ENCODE measurements at regions not wholly inside any gene's neighbourhood (a gene's known extent, or its start where the extent isn't known, plus 50 kb on each side); places are given as distances from the start of the nearest gene placed in this dataset.

DNA sequence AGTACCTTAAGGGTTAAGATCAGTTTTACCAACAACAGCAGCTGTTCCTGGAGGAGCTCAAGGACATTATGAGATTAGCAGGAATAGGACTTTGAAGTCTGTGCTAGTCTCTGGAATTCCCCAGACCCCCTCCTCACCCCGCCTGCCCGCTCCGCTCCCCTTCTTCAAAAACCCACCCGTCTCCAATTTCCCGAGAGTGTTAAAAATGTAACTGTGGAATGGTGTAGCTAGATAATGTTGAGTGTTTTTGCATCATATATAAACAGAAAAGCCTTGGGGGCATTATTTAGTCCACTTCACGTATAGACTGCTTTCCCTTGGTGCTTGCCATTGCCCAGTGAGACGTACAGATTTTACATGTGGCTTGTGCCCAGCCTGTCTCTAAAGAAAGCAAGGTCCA is 65.0 kb upstream of the SEMA6D start:
- intact Hi-C loops (cut with micrococcal nuclease): no loop called here
- Histone ChIP-seq H2AFZ (ENCODE audit: low read depth, low read length, poor library complexity, severe bottlenecking) (no peak overlapping the region), H4K20me1 (ENCODE audit: insufficient read depth) (no peaks in the 10 kb centered on the region), H3K9ac (ENCODE audit: low read length) (no peak overlapping the region), H3K27me3 (ENCODE audit: insufficient read depth, low read length) (no peaks in the 10 kb centered on the region), H3K79me2 (ENCODE audit: insufficient read depth, low read length) (no peaks in the 10 kb centered on the region), H3K36me3 (ENCODE audit: control insufficient read depth in 1 of 2, insufficient read depth in 2 of 2, low read length in 2 of 2) (no peaks in the 10 kb centered on the region), H3K4me3 (replicated peaks in 1 of 2; ENCODE audit: low read depth in 1 of 2, low read length in 2 of 2) (no peak overlapping the region), H3K4me2 (ENCODE audit: low read length) (no peak overlapping the region), H3K4me1 (ENCODE audit: control insufficient read depth in 1 of 2, insufficient read depth in 2 of 2, low read length in 2 of 2) (no peaks in the 10 kb centered on the region), H3K27ac (ENCODE audit: low read depth, low read length) (no peak overlapping the region), H3K9me2 (ENCODE audit: insufficient read depth) (no peaks in the 10 kb centered on the region), H3K9me3 (ENCODE audit: control insufficient read depth in 1 of 2, insufficient read depth in 1 of 2, low read depth in 1 of 2, low read length in 2 of 2) (peaks cover 3 to 48% of the 10 kb centered on the region in 2 experiments; a peak in 2 of 4 replicates)
- ChIA-PET CTCF (no interaction called here), POLR2A (no interaction called here), RAD21 (ENCODE audit: low non-redundant PET in 1 of 2, low total read pairs in 2 of 2, uncharacterized antibody in 2 of 2, unreplicated experiment in 2 of 2) (no interaction called here)
- ATAC-seq (no peak), DNase-seq (ENCODE audit: low read depth, low spot score) (no peak)
- TF ChIP-seq, protein P1, sequence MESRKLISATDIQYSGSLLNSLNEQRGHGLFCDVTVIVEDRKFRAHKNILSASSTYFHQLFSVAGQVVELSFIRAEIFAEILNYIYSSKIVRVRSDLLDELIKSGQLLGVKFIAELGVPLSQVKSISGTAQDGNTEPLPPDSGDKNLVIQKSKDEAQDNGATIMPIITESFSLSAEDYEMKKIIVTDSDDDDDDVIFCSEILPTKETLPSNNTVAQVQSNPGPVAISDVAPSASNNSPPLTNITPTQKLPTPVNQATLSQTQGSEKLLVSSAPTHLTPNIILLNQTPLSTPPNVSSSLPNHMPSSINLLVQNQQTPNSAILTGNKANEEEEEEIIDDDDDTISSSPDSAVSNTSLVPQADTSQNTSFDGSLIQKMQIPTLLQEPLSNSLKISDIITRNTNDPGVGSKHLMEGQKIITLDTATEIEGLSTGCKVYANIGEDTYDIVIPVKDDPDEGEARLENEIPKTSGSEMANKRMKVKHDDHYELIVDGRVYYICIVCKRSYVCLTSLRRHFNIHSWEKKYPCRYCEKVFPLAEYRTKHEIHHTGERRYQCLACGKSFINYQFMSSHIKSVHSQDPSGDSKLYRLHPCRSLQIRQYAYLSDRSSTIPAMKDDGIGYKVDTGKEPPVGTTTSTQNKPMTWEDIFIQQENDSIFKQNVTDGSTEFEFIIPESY (IDR thresholded peaks at IDR 0.05; ENCODE audit: extremely low read depth, insufficient replicate concordance, low read length): no peak
- TF ChIP-seq, protein P2, sequence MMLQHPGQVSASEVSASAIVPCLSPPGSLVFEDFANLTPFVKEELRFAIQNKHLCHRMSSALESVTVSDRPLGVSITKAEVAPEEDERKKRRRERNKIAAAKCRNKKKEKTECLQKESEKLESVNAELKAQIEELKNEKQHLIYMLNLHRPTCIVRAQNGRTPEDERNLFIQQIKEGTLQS (IDR thresholded peaks at IDR 0.05): no peak
- no peak for TF ChIP-seq EGR1 (IDR thresholded peaks at IDR 0.05; ENCODE audit: low read depth)
- no peak for TF ChIP-seq JUND (IDR thresholded peaks at IDR 0.05)
- no peak for TF ChIP-seq ZFX (IDR thresholded peaks at IDR 0.05)
- no TSS peak for BruUV-seq (replicated peaks)

DNA sequence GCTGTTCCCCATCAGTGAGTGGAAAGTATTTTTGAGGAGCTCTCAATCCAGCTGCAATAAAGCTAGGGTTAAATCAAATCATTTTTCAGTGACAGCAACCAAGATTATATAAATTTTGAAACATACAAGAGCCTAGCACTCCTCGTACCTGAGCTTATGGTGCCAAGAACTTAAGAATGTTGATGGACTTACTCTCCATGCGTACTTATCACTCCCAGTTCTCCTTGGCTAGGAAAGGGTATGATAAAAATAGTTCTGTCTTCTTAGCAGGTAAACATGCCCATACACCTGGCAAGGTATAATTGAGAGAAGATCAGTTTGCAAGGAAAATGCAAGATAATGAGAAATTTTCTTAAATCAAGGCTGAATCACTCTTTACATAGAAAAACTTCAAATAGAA is 64.5 kb upstream of the SEMA6D start:
- H3K27ac ChIP-seq (ENCODE audit: low read depth, low read length): no peak overlapping the region
- no peaks in the 10 kb centered on the region for H3K4me1 ChIP-seq (ENCODE audit: control insufficient read depth in 1 of 2, insufficient read depth in 2 of 2, low read length in 2 of 2)
- no peaks in the 10 kb centered on the region for H3K79me2 ChIP-seq (ENCODE audit: insufficient read depth, low read length)
- H4K20me1 ChIP-seq (ENCODE audit: insufficient read depth): no peaks in the 10 kb centered on the region
- no peak for ATAC-seq
- no peaks in the 10 kb centered on the region for H3K9me2 ChIP-seq (ENCODE audit: insufficient read depth)
- intact Hi-C loops (cut with micrococcal nuclease): no loop called here
- POLR2A ChIA-PET: no interaction called here
- RAD21 ChIA-PET (ENCODE audit: low non-redundant PET in 1 of 2, low total read pairs in 2 of 2, uncharacterized antibody in 2 of 2, unreplicated experiment in 2 of 2): no interaction called here
- no peak overlapping the region for H3K4me2 ChIP-seq (ENCODE audit: low read length)
- H3K9me3 ChIP-seq (ENCODE audit: control insufficient read depth in 1 of 2, insufficient read depth in 1 of 2, low read depth in 1 of 2, low read length in 2 of 2): peaks cover 3 to 46% of the 10 kb centered on the region in 2 experiments; a peak in 2 of 4 replicates
- H3K9ac ChIP-seq (ENCODE audit: low read length): no peak overlapping the region
- no peaks in the 10 kb centered on the region for H3K27me3 ChIP-seq (ENCODE audit: insufficient read depth, low read length)
- no TSS peak for BruUV-seq (replicated peaks)
- H2AFZ ChIP-seq (ENCODE audit: low read depth, low read length, poor library complexity, severe bottlenecking): no peak overlapping the region
- no peak overlapping the region for H3K4me3 ChIP-seq (replicated peaks in 1 of 2; ENCODE audit: low read depth in 1 of 2, low read length in 2 of 2)
- no peaks in the 10 kb centered on the region for H3K36me3 ChIP-seq (ENCODE audit: control insufficient read depth in 1 of 2, insufficient read depth in 2 of 2, low read length in 2 of 2)
- DNase-seq (ENCODE audit: low read depth, low spot score): no peak
- CTCF ChIA-PET: no interaction called here
- TF ChIP-seq SP1 (IDR thresholded peaks at IDR 0.05; ENCODE audit: low read depth) (no peak), YY1 (IDR thresholded peaks at IDR 0.05; ENCODE audit: extremely low read depth, insufficient replicate concordance, low read depth, low read length) (no peak), CBX3 (IDR thresholded peaks at IDR 0.05; ENCODE audit: low read depth) (no peak), RAD21 (IDR thresholded peaks at IDR 0.05; ENCODE audit: low read depth) (no peak), TCF7L2 (IDR thresholded peaks at IDR 0.05; ENCODE audit: borderline replicate concordance, extremely low read depth, insufficient read depth, insufficient read length) (no peak)
- TF ChIP-seq, protein P1 (IDR thresholded peaks at IDR 0.05; ENCODE audit: extremely low read depth, insufficient replicate concordance, low read length): no peak
- TF ChIP-seq, protein P3, sequence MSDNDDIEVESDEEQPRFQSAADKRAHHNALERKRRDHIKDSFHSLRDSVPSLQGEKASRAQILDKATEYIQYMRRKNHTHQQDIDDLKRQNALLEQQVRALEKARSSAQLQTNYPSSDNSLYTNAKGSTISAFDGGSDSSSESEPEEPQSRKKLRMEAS (IDR thresholded peaks at IDR 0.05): no peak
- TF ChIP-seq, protein P2 (IDR thresholded peaks at IDR 0.05): no peak
- TF ChIP-seq, protein P4, sequence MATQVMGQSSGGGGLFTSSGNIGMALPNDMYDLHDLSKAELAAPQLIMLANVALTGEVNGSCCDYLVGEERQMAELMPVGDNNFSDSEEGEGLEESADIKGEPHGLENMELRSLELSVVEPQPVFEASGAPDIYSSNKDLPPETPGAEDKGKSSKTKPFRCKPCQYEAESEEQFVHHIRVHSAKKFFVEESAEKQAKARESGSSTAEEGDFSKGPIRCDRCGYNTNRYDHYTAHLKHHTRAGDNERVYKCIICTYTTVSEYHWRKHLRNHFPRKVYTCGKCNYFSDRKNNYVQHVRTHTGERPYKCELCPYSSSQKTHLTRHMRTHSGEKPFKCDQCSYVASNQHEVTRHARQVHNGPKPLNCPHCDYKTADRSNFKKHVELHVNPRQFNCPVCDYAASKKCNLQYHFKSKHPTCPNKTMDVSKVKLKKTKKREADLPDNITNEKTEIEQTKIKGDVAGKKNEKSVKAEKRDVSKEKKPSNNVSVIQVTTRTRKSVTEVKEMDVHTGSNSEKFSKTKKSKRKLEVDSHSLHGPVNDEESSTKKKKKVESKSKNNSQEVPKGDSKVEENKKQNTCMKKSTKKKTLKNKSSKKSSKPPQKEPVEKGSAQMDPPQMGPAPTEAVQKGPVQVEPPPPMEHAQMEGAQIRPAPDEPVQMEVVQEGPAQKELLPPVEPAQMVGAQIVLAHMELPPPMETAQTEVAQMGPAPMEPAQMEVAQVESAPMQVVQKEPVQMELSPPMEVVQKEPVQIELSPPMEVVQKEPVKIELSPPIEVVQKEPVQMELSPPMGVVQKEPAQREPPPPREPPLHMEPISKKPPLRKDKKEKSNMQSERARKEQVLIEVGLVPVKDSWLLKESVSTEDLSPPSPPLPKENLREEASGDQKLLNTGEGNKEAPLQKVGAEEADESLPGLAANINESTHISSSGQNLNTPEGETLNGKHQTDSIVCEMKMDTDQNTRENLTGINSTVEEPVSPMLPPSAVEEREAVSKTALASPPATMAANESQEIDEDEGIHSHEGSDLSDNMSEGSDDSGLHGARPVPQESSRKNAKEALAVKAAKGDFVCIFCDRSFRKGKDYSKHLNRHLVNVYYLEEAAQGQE (IDR thresholded peaks at IDR 0.05; ENCODE audit: low read depth): no peak

Measured in HCT116 (cell line).